NCI-H1930 (cell line): ENCODE measurements at regions not wholly inside any gene's neighbourhood (a gene's known extent, or its start where the extent isn't known, plus 50 kb on each side); places are given as distances from the start of the nearest gene placed in this dataset.
"Not testable (repeated sequence)": the region's sequence is repeated elsewhere in the genome, so short reads cannot be mapped to it uniquely, and the experiment has no call there.

Experiments
- DNase-seq, 2 experiments: peaks; one replicate each; lab custom pipeline; 2025; lab: John Stamatoyannopoulos, UW

DNA sequence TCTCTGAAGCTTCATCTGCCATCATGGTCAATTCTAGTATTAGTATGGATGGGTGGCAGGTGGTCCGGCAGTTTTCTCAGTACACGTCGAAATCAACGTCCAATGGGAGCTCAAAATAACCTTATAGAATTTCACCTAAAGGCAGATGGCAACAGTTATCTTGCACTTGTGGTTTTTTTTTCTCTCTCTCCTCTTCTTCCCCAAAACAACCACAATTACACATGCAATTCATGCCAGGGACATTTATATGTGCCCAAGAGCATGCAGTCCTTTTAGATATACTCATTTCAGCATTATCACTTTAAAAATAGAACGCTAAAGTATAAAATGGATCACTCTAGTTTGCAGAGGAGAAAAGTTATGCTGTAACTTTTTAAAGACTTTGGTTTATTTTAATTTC is 1428.9 kb upstream of the WWC1 start:
- no peak for DNase-seq

DNA sequence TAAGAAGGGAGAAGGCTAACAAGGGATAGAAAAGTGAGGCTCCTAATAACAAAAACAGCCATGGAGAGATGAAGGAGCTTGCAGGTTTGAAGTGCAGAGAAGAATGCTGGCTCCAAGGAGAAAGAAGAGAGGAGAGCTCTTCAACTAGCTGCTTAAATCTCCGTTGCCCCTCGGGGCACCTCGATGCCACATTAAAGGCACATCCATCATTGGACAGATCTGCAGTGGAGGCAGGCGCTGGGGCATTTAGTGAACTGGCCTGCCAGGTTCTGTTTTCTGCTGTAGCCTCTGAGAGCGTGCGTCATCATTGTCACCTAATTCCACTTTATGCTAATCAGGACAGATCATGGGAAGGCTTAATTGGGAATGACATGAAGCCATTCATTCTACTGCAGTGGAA is 1426.2 kb upstream of the WWC1 start:
- no peak for DNase-seq

DNA sequence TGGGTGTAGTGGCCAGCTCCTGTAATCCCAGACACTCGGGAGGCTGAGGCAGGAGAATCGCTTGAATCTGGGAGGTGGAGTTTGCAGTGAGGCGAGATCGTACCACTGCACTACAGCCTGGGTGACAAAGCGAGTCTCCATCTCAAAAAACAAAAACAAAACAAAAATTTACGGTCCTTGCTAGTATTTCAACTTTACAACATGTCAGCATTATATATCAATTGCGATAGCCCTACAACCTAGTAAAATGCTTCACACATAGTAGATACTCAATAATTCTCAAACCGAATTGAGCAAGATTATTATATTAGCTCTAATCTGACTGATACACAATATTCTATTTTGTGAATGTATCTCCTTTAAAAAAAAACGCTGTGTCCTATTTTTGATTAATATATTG is 1411.0 kb upstream of the WWC1 start:
- no peak for DNase-seq

DNA sequence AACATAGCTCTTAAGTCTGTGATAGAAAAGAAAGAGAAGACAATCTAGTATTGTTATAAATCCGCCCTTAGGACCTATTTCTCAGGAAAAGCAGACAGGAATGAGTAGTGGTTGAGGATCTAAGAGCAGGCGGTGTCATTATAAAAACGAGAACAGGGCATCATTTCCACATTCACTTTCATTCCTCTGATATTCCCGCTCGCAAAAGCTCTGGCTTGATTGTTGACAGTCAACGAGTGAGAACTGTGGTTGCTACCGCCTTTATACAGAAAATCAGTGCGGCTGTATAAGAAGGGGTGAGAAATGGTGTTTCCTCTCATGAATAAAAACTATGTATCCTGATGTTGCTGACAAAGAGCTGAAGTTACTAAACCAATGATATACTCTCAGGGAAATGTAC is 1409.6 kb upstream of the WWC1 start:
- no peak for DNase-seq

DNA sequence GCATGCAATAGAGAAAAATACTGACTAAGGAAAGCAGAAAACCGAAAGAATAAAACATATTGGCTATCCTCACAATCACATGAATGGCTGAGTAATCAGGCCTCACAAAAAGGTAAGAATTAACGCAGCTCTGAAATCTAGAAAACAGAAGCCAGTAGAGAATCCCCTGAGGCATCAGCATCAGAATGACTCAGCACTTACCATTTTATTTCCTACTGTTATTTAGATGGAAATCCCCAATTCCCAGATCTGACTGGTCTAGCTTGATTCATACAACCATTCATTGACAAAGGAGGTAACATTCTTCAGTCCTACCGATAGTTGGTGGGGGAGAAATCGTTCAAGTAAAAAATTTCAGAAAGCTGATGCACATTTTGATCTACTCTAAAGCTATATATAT is 1408.4 kb upstream of the WWC1 start:
- DNase-seq, result no peak

DNA sequence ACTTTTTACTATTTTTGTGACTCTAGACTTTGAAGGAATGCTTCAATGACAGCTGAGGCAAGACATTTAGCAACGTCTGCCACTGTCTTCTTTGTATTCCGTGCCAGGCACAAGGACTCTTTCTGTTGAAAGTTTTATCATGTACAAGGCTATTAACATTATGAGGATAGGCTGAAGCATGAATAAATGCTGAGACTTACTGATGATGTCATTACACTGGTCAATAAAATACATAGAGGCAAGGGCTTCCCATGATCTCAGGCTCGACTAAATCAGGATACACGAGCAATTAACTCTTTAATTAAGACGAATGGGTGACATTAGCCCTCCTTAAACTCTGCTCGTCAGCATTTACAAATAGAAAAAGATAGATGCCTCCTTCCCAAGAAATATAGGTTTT is 1393.3 kb upstream of the WWC1 start:
- DNase-seq, result no peak

DNA sequence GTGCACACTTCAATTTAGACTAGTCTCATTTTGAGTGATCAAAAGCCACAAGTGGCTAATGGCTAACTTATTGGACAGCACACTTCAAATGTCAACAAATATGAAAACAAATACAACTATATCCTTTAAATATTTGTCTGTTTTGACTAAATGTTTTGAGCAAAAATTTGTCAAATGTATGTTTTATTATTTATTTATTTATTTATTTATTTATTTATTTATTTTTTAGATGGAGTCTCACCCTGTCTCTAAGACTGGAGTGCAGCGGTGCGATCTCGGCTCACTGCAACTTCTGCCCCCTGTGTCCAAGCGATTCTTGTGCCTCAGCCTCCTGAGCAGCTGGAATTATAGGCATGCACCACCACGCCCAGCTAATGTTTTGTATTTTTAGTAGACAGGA is 1392.1 kb upstream of the WWC1 start:
- DNase-seq, result no peak

DNA sequence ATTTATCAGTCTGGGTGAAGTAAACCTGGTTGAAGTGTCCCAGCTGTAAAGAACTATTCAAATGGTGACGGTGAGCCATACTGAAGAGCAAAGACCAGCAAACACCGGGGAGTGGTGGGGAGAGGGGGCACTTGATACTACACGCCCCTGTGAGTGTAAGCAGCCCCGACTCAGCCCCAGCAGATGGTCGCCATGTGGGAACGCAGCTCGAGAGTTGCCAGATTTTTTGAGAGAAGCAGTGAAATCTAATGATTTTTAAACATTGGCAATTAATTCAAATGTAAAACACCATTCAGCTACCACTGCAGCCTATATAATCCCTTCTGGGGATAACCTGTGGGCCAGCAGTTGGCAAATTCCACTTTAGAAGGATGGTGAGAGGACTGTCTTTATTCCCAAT is 1386.9 kb upstream of the WWC1 start:
- no peak for DNase-seq

DNA sequence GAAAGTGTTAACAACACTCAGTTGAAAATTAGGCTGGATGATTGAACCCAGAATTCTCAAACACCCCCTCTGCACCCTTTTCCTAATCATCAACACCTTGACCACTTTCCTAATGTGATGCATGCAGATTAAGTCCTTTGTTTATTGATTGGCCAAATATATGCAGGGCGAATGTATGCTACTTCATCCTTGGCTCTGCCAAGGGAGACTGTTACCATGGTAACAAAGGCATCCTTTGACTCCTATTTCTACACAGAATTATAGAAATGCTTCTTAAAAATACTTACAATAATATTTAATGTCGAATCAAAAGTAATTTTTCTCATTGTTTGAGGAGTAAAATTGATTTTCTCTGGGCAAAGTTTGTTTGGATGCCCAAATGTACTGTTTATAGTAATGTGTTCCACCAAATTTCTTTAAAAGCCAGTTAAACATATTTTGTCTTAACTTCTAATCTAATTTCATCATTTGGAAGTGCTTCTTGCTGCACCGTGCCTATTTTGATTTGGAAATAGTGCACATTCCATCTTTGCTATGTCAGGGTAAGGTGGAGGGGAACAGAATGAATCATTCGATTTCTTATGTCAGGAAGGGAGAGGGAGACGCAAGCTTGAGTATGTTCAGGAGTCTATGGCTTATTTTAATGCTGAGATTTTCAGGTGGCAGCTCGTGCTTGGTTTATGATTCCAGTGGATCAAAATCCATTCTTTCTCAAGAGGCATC is 1384.3 kb upstream of the WWC1 start:
- DNase-seq, result no peak

DNA sequence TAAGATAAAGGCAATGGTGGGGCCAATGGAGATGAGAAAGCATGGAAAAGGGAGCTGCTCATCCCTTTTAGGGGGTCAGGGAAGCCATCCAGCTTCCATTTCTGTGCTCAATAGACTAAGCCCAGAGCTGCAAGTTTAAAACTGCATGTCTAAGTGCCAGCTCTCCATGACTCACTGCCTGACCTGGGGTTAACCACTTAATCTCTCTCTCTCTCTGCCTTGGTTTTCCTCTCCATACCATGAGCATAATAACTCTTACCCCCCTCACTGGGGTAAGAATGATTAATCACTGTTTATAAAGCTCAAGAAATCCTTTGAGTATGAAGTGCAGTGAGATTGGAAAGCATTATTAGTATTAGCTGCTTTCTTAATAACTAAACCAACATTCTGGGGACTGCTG is 1382.4 kb upstream of the WWC1 start:
- no peak for DNase-seq

DNA sequence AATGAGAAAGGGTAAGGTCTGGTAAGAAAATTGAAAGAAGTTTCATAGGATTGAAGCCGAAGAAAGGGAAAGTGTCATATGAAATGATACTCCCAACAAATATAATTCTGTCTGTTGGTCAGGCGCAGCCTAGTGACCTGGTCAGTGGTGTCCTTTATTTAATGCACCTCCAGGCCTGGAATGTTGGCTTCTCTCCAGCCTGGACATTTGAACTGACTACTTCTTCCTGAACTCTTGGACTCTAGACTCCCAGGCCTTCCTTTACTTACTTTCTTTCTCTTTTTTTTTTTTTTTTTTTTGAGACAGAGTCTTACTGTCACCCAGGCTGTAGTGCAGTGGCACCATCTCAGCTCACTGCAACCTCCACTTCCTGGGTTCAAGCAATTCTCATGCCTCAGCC is 1381.5 kb upstream of the WWC1 start:
- DNase-seq, result no peak

DNA sequence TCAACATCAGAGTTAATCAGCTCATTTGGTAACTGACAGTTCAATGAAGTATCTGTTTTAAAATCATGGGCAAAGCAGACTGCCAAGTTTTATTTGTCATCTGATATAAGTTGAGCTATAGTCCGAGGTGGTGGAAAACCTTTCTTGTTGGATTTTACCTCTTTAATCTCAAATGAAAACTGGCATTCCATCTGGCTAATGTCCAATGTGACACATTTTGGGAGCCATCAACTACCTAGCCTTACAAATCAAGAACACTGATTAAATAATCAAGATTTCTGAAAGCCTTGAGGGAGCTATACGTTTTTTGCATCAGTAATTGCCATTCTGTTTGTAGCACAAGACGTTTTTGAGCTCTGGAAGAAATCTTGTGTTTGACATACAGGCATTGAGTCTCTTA is 1380.5 kb upstream of the WWC1 start:
- no peak for DNase-seq

DNA sequence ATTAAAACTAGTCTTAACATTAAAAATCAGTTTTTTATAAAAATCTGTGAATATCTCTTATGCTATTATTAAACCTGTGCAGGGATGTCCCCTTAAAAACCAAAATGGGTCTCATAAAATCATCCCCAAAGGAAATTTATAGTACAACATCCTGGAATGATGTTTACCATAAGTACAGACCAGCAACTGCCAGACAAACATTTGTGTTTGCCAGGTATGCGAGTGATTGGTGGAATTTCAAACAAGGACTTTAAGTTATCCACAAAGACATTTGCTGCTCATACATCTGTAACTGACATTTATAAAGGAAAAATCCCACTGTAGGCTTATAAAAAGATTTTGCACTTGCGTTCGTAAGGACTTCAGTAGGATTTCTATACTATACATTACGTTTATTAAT is 1375.4 kb upstream of the WWC1 start:
- DNase-seq, result no peak

DNA sequence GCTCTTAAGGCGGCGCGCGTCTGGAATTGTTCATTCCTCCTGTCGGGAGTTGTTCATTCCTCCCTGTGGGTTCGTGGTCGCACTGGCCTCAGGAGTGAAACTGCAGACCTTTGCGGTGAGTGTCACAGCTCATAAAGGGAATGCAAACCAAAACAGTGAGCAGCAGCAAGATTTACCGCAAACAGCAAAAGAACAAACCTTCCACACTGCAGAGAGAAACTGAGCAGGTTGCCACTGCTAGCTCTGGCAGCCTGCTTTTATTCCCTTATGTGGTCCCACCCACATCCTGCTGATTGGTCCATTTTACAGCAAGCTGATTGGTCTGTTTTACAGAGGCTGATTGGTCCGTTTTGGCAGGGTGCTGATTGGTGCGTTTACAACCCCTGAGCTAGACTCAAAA is 1365.3 kb upstream of the WWC1 start:
- no peak for DNase-seq

DNA sequence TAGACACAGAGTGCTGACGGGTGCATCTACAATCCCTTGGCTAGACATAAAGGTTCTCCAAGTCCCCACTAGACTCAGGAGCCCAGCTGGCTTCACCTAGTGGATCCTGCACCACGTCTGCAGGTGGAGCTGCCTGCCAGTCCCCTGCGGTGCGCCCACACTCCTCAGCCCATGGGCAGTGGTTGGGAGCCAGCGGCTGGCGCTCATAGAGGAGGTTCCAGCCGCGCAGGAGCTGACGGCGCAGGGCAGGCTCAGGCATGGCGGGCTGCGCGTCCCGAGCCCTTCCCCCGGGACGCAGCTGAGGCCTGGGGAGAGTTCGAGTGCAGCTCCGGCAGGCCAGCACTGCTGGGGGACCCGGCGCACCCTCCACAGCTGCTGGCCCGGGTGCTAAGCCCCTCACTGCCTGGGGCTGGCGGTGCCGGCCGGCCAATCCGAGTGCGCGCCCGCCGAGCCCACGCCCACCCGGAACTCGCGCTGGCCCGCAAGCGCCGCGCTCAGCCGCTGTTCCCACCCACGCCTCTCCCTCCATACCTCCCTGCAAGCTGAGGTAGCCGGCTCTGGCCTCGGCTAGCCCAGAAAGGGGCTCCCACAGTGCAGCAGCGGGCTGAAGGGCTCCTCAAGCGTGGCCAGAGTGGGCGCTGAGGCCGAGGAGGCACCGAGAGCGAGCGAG is 1364.5 kb upstream of the WWC1 start:
- DNase-seq, result not testable (repeated sequence)

DNA sequence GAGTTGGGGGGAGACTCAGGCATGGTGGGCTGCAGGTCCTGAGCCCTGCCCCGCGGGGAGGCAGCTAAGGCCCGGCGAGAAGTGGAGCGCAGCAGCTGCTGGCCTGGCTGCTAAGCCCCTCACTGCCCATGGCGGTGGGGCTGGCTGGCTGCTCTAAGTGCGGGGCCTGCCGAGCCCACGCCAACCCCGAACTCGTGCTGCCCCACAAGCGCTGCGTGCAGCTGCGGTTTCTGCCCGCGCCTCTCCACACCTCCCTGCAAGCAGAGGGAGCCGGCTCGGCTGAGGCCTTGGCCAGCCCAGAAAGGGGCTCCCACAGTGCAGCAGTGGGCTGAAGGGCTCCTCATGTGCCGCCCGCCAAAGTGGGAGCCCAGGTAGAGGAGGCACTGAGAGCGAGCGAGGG is 1355.1 kb upstream of the WWC1 start:
- no peak for DNase-seq

DNA sequence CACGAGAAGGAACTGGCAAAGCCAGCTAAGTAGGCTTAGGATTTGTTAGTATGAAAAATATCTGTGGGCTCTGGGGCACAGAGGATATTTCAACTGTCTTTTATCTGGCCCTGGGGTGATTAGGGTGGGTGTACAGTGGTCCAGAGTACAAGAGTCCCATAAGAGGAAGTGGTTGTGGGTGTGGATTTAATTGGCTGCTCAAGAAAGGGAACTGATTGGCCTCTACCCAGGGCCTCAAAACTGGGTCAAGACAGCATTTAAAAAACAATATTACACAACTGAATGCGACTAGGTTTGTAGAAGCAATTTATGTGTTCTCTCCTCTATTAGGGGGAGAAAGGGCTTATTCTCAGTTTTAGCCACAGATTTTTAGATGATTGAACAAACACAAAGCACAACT is 1353.4 kb upstream of the WWC1 start:
- no peak for DNase-seq

DNA sequence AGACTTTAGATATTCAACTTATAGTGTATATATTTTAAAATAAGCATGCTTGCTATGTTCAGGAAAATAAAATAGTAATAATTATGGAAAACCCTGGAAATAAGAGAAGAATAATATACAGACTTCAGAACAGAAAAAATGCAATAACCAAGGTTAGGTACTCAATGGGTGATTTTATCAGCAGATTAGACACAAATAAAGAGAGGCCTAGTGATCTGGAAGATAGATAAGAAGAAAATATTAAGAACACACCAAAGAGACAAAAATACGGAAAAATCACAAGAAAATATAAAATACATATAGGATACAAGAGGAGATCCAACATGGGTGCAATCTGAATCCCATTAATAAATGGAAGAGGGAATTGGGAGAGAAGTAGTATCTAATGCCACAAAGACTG is 1348.5 kb upstream of the WWC1 start:
- no peak for DNase-seq

DNA sequence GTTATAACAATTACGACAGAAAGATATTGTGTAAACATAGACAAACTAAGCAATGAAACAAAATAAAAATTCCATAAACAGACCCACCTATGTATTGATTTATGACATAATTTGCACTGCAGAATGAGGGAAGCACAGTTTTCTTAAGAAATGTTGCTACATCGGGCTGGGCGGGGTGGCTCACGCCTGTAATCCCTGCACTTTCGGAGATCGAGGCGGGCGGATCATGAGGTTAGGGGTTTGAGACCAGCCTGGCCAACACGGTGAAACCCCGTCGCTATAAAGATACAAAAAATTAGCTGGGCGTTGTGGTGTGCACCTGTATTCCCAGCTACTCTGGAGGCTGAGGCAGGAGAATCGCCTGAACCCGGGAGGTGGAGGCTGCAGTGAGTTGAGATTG is 1344.4 kb upstream of the WWC1 start:
- no peak for DNase-seq

DNA sequence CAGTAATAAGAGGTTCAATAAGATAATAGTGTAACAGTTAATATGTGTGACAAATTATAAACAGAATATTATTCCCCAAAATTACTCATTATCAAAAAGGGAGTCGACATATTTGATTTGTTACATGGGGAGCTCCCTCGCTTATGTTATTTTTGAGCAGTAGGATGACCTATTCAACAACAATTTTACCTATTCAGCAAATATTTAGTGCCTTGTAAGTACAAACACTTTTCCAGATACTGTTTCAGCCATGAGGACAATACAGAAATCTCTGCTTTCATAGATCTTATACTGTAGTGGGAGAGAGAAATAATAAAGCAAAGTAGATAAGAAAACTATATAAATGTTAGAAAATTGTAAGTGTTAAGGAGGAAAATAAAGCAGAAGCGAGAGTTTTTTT is 1342.8 kb upstream of the WWC1 start:
- no peak for DNase-seq

DNA sequence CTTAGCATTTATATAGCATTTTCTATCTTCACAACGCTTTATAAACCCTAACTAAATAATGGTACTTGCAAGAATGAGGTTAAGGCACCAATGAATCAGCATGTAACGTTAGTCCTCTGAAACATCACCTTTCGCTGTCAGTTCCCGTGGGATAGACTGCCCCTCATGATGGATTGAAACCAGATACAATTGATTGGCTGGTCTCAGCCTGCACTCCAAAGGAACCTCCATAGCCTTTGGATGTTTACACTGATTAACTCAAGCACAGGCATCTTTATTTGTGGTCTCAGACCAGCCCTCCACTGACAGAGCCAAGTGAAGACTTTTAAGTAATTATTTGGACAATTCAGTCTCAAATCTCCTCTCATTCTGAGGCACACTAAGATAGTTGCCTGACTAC is 1339.4 kb upstream of the WWC1 start:
- no peak for DNase-seq

DNA sequence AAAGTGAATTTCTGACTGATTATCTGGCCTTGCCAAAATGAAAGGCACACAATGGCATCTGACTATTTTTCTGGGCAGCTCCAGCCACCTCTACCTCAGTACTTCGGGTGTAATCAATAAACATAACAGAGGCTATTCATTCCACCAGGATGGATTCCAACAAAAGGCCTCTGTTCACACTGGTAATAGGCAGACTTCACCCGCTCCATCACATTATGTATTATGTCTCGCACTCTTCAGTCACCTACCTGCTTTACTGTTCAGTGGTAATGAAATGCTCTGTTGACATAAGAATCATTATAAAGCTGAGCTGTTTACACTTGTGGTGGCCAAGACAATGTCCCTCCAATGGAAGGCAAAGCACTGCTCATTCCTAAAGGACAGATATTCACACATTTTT is 1333.7 kb upstream of the WWC1 start:
- DNase-seq, result no peak

DNA sequence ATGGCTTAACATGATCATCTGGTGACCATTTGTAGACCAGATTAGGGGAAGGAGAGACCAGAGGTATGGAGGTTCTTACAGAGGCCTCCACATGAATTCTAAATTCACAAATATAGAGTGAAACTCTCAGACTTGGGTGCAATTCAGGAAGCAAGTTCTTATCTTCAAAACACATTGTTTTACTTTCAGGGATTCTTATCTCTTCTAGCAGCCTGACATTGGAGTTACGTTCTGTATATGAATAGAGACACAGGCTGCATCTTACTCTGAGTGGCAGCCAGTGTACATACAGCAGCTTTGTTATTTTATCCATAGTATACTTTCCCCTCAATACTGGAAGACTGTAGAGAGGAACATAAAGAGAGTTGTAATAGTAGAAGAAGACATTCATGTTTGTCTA is 1331.7 kb upstream of the WWC1 start:
- no peak for DNase-seq

DNA sequence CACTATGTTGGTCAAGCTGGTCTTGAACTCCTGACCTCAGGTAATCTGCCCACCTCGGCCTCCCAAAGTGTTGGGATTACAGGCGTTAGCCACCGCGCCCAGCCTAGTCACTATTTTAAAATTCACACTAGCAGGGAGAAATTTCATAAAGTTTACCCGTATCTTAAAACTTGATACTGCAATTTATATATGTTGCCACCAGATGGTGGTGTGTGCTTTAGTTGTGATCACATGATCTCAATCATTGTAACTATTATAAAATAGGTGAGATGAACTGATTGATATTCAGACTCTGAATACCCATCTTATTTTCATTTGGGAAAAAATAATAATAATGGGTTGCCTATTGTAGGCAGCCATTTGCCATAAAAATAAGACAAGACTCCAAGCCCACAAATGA is 1330.4 kb upstream of the WWC1 start:
- no peak for DNase-seq
